HCT116 (cell line): ENCODE measurements at regions not wholly inside any gene's neighbourhood (a gene's known extent, or its start where the extent isn't known, plus 50 kb on each side); places are given as distances from the start of the nearest gene placed in this dataset.
A peak's percentile ranks its signal among the peaks of the same experiment; 100 is the strongest.

Source experiments
- ATAC-seq: fragments of 200-7000 bp; cut with Tn5 transposase; 2 replicates; pipeline ENCODE4 v1.9.1; 2020; ENCODE audit warnings: mild to moderate bottlenecking, moderate library complexity
- BruUV-seq: library from RNA; stranded (reverse); fragments of 400-500 nt; replicated peaks from 2 replicates; lab custom pipeline; 2021; lab: Mats Ljungman, UMichigan
- CTCF ChIA-PET: fragments of 300-600 bp; sonication (Branson Sonifier 250); formaldehyde crosslinking; loops from one replicate; lab custom pipeline; 2021; ENCODE audit warnings: antibody characterized with exemption; lab: Charles Lee
- POLR2A ChIA-PET: fragments of 300-600, 350-600 bp; sonication (Branson Sonifier 250); formaldehyde crosslinking; loops from one replicate; lab custom pipeline; 2021; ENCODE audit warnings: antibody characterized with exemption; lab: Charles Lee
- RAD21 ChIA-PET, 2 experiments: fragments of 300-600 bp; sonication (Branson Sonifier 250); formaldehyde crosslinking; loops; one replicate each; lab custom pipeline; 2023; ENCODE audit warnings: low total read pairs in 2 of 2; ENCODE audit not compliant: uncharacterized antibody in 2 of 2, unreplicated experiment in 2 of 2, low non-redundant PET in 1 of 2; lab: Charles Lee
- DNase-seq: peaks from one replicate; pipeline ENCODE4 v3.0.0-alpha.2; 2010; ENCODE audit warnings: low read depth, low spot score
- H2AFZ ChIP-seq: fragments of 200-600 bp; shearing (Covaris generic), sonication (generic); 2 replicates; pipeline ENCODE4 v1.6.1; 2017; ENCODE audit warnings: low read depth, mixed run types, mixed read lengths, antibody characterized with exemption, low read length; ENCODE audit not compliant: poor library complexity, severe bottlenecking
- H3K27ac ChIP-seq: 2 replicates; pipeline ENCODE4 v1.5.1; 2012; ENCODE audit warnings: low read depth, low read length
- H3K27me3 ChIP-seq: fragments of 200-600 bp; sonication (generic); 2 replicates; pipeline ENCODE4 v1.6.1; 2016; ENCODE audit warnings: mixed run types, low read length, mixed read lengths; ENCODE audit not compliant: insufficient read depth
- H3K36me3 ChIP-seq, 2 experiments: fragments of 200-500 bp in 1 of 2; fragments of 200-600 bp in 1 of 2; sonication (Bioruptor generic) in 1 of 2; sonication (generic) in 1 of 2; 2 replicates each; pipeline versions ENCODE4 v1.5.1 to v1.6.1; 2014 to 2016; ENCODE audit warnings: low read length in 2 of 2, inconsistent platforms in 1 of 2, mixed read lengths in 1 of 2, mixed run types in 1 of 2; ENCODE audit not compliant: insufficient read depth in 2 of 2, control insufficient read depth in 1 of 2
- H3K4me1 ChIP-seq, 2 experiments: fragments of 200-600 bp in 1 of 2; sonication (generic) in 1 of 2; 2 replicates each; pipeline versions ENCODE4 v1.5.1 to v1.6.1; 2012 to 2017; ENCODE audit warnings: low read length in 2 of 2, inconsistent platforms in 1 of 2, mild to moderate bottlenecking in 1 of 2, mixed read lengths in 1 of 2, mixed run types in 1 of 2, moderate library complexity in 1 of 2; ENCODE audit not compliant: insufficient read depth in 2 of 2, control insufficient read depth in 1 of 2
- H3K4me2 ChIP-seq: fragments of 200-600 bp; sonication (generic); 2 replicates; pipeline ENCODE4 v1.6.1; 2017; ENCODE audit warnings: mixed run types, low read length, mixed read lengths
- H3K4me3 ChIP-seq, 2 experiments: fragments of 200-600 bp in 1 of 2; sonication (generic) in 1 of 2; replicated peaks in 1 of 2; 2 replicates each; pipeline ENCODE4 v1.5.1; 2011 to 2016; ENCODE audit warnings: low read length in 2 of 2, control low read depth in 1 of 2, low read depth in 1 of 2, mild to moderate bottlenecking in 1 of 2, mixed read lengths in 1 of 2, mixed run types in 1 of 2
- H3K79me2 ChIP-seq: fragments of 200-600 bp; sonication (generic); 2 replicates; pipeline ENCODE4 v1.6.1; 2017; ENCODE audit warnings: mild to moderate bottlenecking, mixed run types, low read length, moderate library complexity, mixed read lengths; ENCODE audit not compliant: insufficient read depth
- H3K9ac ChIP-seq: fragments of 200-600 bp; sonication (generic); 2 replicates; pipeline ENCODE4 v1.6.1; 2016; ENCODE audit warnings: low read length, mixed read lengths
- H3K9me2 ChIP-seq: fragments of 200-600 bp; sonication (generic), shearing (Covaris generic); 2 replicates; pipeline ENCODE4 v1.6.1; 2017; ENCODE audit warnings: mixed run types, mild to moderate bottlenecking, moderate library complexity; ENCODE audit not compliant: insufficient read depth
- H3K9me3 ChIP-seq, 2 experiments: fragments of 200-500 bp in 1 of 2; fragments of 200-600 bp in 1 of 2; sonication (Bioruptor generic) in 1 of 2; sonication (generic) in 1 of 2; 2 replicates each; pipeline ENCODE4 v1.6.1; 2014 to 2017; ENCODE audit warnings: low read length in 2 of 2, mixed read lengths in 2 of 2, inconsistent platforms in 1 of 2, low read depth in 1 of 2, mild to moderate bottlenecking in 1 of 2, mixed run types in 1 of 2, moderate library complexity in 1 of 2; ENCODE audit not compliant: control insufficient read depth in 1 of 2, insufficient read depth in 1 of 2
- H4K20me1 ChIP-seq: fragments of 200-600 bp; sonication (generic), shearing (Covaris generic); 2 replicates; pipeline ENCODE4 v1.6.1; 2017; ENCODE audit warnings: mixed run types, mild to moderate bottlenecking, moderate library complexity; ENCODE audit not compliant: insufficient read depth
- CEBPB ChIP-seq: IDR thresholded peaks from 2 replicates; pipeline ENCODE4 v1.6.1; 2012; ENCODE audit warnings: low read depth
- CTCF ChIP-seq, 3 experiments: fragments of 200-600 bp in 1 of 3; sonication (generic) in 1 of 3; IDR thresholded peaks in 2 of 3; conservative IDR thresholded peaks in 1 of 3; 2 replicates each; pipeline ENCODE4 v1.5.1; 2012 to 2017; ENCODE audit warnings: low read depth in 2 of 3, low read length in 2 of 3, antibody characterized with exemption in 1 of 3, borderline replicate concordance in 1 of 3, control low read depth in 1 of 3, mild to moderate bottlenecking in 1 of 3, mixed read lengths in 1 of 3, mixed run types in 1 of 3, moderate library complexity in 1 of 3; ENCODE audit not compliant: insufficient read depth in 1 of 3
- EZH2phosphoT487 ChIP-seq: fragments of 200-600 bp; IDR thresholded peaks from 2 replicates; pipeline ENCODE4 v1.6.1; 2018; ENCODE audit warnings: antibody characterized with exemption, borderline replicate concordance
- POLR2A ChIP-seq: IDR thresholded peaks from 2 replicates; pipeline ENCODE4 v1.7.0; 2011; ENCODE audit warnings: borderline replicate concordance; ENCODE audit not compliant: insufficient read depth, insufficient read length; ENCODE audit errors: extremely low read depth
- SIN3A ChIP-seq: IDR thresholded peaks from 2 replicates; pipeline ENCODE4 v1.6.1; 2012; ENCODE audit warnings: low read depth
- SRF ChIP-seq: IDR thresholded peaks from 2 replicates; pipeline ENCODE4 v1.6.1; 2012; ENCODE audit warnings: low read depth
- YY1 ChIP-seq: IDR thresholded peaks from 2 replicates; pipeline ENCODE4 v1.6.1; 2011; ENCODE audit warnings: low read length, low read depth, moderate library complexity, mild to moderate bottlenecking; ENCODE audit not compliant: insufficient replicate concordance; ENCODE audit errors: extremely low read depth
- ZNF274 ChIP-seq: fragments of 200-500 bp; sonication (Bioruptor generic); IDR thresholded peaks from 2 replicates; pipeline ENCODE4 v1.6.1; 2014; ENCODE audit warnings: mild to moderate bottlenecking, low read depth, low read length, inconsistent platforms
- intact Hi-C: fragments of 100-400 bp; cut with micrococcal nuclease; formaldehyde crosslinking; loops from 2 replicates; pipeline ENCODE4 v1.10.0; 2022
- TF ChIP-seq, protein P1 (sequence below): IDR thresholded peaks from 2 replicates; pipeline ENCODE4 v1.6.1; 2011; ENCODE audit warnings: mild to moderate bottlenecking, low read length, moderate library complexity; ENCODE audit not compliant: insufficient replicate concordance; ENCODE audit errors: extremely low read depth
- TF ChIP-seq, protein P2 (sequence below): IDR thresholded peaks from 2 replicates; pipeline ENCODE4 v1.6.1; 2012

GRCh38 chr9:107219486-107220077 is 63.5 kb upstream of the RAD23B start:
- ChIA-PET CTCF (no interaction called here), POLR2A (no interaction called here), RAD21 (no interaction called here)
- no peak overlapping the region for H3K27ac ChIP-seq
- no peaks in the 10 kb centered on the region for H4K20me1 ChIP-seq
- no peak overlapping the region for H3K4me2 ChIP-seq
- no peak for DNase-seq
- H3K9ac ChIP-seq = no peak overlapping the region
- TF ChIP-seq CEBPB (no peak), EZH2phosphoT487 (no peak)
- peaks cover 35 to 64% of the 10 kb centered on the region in 2 experiments for H3K4me1 ChIP-seq
- ATAC-seq = no peak
- no peaks in the 10 kb centered on the region for H3K9me2 ChIP-seq
- H3K4me3 ChIP-seq = no peak overlapping the region
- intact Hi-C loops = loop anchor here (2.0 kb wide), 1 partner anchor 123 kb away; no protein-coding TSS in a partner anchor
- no peak overlapping the region for H2AFZ ChIP-seq
- H3K79me2 ChIP-seq = peaks cover 26% of the 10 kb centered on the region
- H3K36me3 ChIP-seq = peaks cover 0 to 2% of the 10 kb centered on the region in 2 experiments; a peak in 1 of 4 replicates
- H3K27me3 ChIP-seq = no peaks in the 10 kb centered on the region
- no peaks in the 10 kb centered on the region for H3K9me3 ChIP-seq
- no TSS peak for BruUV-seq

DNA sequence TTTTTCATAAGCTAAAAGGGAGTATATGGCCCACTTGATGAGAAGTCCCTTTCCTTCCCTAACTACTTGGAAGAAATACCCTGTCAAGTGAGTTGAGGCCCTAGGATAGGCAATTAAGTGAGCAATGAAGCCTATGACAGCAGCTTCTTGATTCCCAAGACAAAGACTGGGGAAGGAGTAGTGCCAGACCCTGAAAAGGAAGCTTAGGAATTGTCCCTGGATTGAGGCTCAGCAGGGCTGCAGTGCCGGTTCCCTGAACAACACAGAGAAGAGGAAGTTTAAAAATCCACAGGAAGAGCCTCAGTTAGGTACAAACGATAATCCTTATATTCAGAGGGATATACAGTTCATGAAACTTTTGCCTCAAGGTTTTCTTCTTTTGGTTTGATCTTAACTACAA is 61.8 kb upstream of the RAD23B start:
- H3K27me3 ChIP-seq = no peaks in the 10 kb centered on the region
- peak overlapping the region; percentile 71 for H3K4me2 ChIP-seq
- H2AFZ ChIP-seq = no peak overlapping the region
- RAD21 ChIA-PET = no interaction called here
- ATAC-seq = no peak
- peaks cover 0 to 4% of the 10 kb centered on the region in 2 experiments; a peak in 1 of 4 replicates for H3K36me3 ChIP-seq
- H3K4me1 ChIP-seq = peaks cover 23 to 63% of the 10 kb centered on the region in 2 experiments
- H3K9me2 ChIP-seq = no peaks in the 10 kb centered on the region; the same call in 1 of the 2 replicates
- peaks cover 43% of the 10 kb centered on the region for H3K79me2 ChIP-seq
- no TSS peak for BruUV-seq
- H3K9ac ChIP-seq = peak overlapping the region; percentile 59
- peak overlapping the region; percentile 55 for H3K27ac ChIP-seq
- H3K9me3 ChIP-seq = no peaks in the 10 kb centered on the region
- H4K20me1 ChIP-seq = no peaks in the 10 kb centered on the region
- POLR2A ChIA-PET = no interaction called here
- no peak for DNase-seq
- peak overlapping the region in 1 of 2 experiments; percentile 59; a peak in 2 of 4 replicates for H3K4me3 ChIP-seq
- intact Hi-C loops = loop anchor here (2.0 kb wide), 1 partner anchor 121 kb away; no protein-coding TSS in a partner anchor
- CTCF ChIA-PET = no interaction called here
- TF ChIP-seq, protein P1, sequence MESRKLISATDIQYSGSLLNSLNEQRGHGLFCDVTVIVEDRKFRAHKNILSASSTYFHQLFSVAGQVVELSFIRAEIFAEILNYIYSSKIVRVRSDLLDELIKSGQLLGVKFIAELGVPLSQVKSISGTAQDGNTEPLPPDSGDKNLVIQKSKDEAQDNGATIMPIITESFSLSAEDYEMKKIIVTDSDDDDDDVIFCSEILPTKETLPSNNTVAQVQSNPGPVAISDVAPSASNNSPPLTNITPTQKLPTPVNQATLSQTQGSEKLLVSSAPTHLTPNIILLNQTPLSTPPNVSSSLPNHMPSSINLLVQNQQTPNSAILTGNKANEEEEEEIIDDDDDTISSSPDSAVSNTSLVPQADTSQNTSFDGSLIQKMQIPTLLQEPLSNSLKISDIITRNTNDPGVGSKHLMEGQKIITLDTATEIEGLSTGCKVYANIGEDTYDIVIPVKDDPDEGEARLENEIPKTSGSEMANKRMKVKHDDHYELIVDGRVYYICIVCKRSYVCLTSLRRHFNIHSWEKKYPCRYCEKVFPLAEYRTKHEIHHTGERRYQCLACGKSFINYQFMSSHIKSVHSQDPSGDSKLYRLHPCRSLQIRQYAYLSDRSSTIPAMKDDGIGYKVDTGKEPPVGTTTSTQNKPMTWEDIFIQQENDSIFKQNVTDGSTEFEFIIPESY = no peak
- TF ChIP-seq CTCF (IDR thresholded peaks at IDR 0.05 in 2 of 3, conservative IDR thresholded peaks at IDR 0.05 in 1 of 3; ENCODE audit: borderline replicate concordance in 1 of 3, insufficient read depth in 1 of 3, low read depth in 2 of 3, low read length in 2 of 3) = no peak
- TF ChIP-seq POLR2A = no peak
- no peak for TF ChIP-seq SIN3A
- TF ChIP-seq, protein P2, sequence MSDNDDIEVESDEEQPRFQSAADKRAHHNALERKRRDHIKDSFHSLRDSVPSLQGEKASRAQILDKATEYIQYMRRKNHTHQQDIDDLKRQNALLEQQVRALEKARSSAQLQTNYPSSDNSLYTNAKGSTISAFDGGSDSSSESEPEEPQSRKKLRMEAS = no peak
- TF ChIP-seq SRF = no peak
- TF ChIP-seq CEBPB = no peak
- no peak for TF ChIP-seq EZH2phosphoT487
- no peak for TF ChIP-seq ZNF274
- no peak for TF ChIP-seq YY1
